DOHH2 (cell line): ENCODE measurements at regions not wholly inside any gene's neighbourhood (a gene's known extent, or its start where the extent isn't known, plus 50 kb on each side); places are given as distances from the start of the nearest gene placed in this dataset.

ENCODE experiments used
- H3F3A ChIP-seq: fragments of 200-600 bp; sonication (generic), shearing (Covaris generic); 2 replicates; pipeline ENCODE4 v1.6.0; 2016; ENCODE audit warnings: antibody characterized with exemption, mild to moderate bottlenecking; ENCODE audit not compliant: control insufficient read depth, insufficient read depth
- H3K27ac ChIP-seq: fragments of 200-600 bp; sonication (generic); 2 replicates; pipeline ENCODE4 v1.5.1; 2014; ENCODE audit warnings: low read depth, mild to moderate bottlenecking, low read length, moderate library complexity
- H3K27me3 ChIP-seq: fragments of 200-600 bp; sonication (generic); 2 replicates; pipeline ENCODE4 v1.6.1; 2014; ENCODE audit warnings: mild to moderate bottlenecking, low read length, mixed read lengths; ENCODE audit not compliant: control insufficient read depth
- H3K36me3 ChIP-seq: fragments of 200-600 bp; sonication (generic); 2 replicates; pipeline ENCODE4 v1.6.1; 2014; ENCODE audit warnings: mild to moderate bottlenecking, low read length, moderate library complexity, mixed read lengths; ENCODE audit not compliant: control insufficient read depth
- H3K4me1 ChIP-seq: fragments of 200-600 bp; sonication (generic); 2 replicates; pipeline ENCODE4 v1.6.1; 2014; ENCODE audit warnings: mild to moderate bottlenecking, low read length, mixed read lengths; ENCODE audit not compliant: control insufficient read depth
- H3K4me2 ChIP-seq: fragments of 200-600 bp; sonication (generic); 2 replicates; pipeline ENCODE4 v1.6.0; 2014; ENCODE audit warnings: mild to moderate bottlenecking, low read length, moderate library complexity
- H3K4me3 ChIP-seq: fragments of 200-600 bp; sonication (generic); 2 replicates; pipeline ENCODE4 v1.5.1; 2014; ENCODE audit warnings: mild to moderate bottlenecking, low read length, mixed read lengths
- H3K79me2 ChIP-seq: fragments of 200-600 bp; sonication (generic); 2 replicates; pipeline ENCODE4 v1.6.1; 2014; ENCODE audit warnings: mild to moderate bottlenecking, low read length, mixed read lengths; ENCODE audit not compliant: control insufficient read depth
- H3K9me2 ChIP-seq: fragments of 200-600 bp; sonication (generic); replicated peaks from 2 replicates; pipeline ENCODE4 v1.6.1; 2014; ENCODE audit warnings: mild to moderate bottlenecking, low read length, mixed read lengths; ENCODE audit not compliant: control insufficient read depth
- H3K9me3 ChIP-seq: fragments of 200-600 bp; sonication (generic); 2 replicates; pipeline ENCODE4 v1.6.1; 2014; ENCODE audit warnings: antibody characterized with exemption, low read length, mixed read lengths; ENCODE audit not compliant: control insufficient read depth, insufficient read depth
- H4K20me1 ChIP-seq: fragments of 200-600 bp; sonication (generic); 2 replicates; pipeline ENCODE4 v1.6.0; 2014; ENCODE audit warnings: low read depth, mild to moderate bottlenecking, antibody characterized with exemption, low read length, moderate library complexity; ENCODE audit not compliant: control insufficient read depth, insufficient read depth
- CTCF ChIP-seq: fragments of 200-600 bp; sonication (generic); IDR thresholded peaks from one replicate; pipeline ENCODE4 v1.5.1; 2014; ENCODE audit warnings: antibody characterized with exemption, mild to moderate bottlenecking, low read depth, low read length; ENCODE audit not compliant: poor library complexity, severe bottlenecking
- EZH2phosphoT487 ChIP-seq: fragments of 200-600 bp; sonication (generic); IDR thresholded peaks from 2 replicates; pipeline ENCODE4 v1.6.1; 2017; ENCODE audit warnings: borderline replicate concordance, mild to moderate bottlenecking, antibody characterized with exemption, low read length, moderate library complexity, mixed read lengths

DNA sequence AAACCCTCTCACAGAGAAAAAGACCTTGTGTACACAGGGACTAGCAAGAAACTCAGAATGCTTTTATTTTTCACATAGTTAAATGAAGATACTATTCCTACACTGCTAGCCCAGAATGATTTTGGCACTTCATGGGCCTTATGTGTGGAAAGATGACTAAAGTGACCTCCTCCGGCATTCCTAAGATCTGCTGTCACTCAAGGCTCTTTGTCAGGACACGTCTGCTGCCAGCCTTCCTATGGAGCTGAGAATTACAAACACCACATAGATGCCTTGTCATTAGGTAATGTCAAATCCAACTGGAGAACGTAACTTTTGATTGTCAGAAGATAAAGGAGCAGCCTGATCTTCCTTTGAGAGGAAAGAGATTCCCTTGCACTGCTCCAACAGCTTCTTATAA lies 249.1 kb downstream of the FAT3 start:
- Histone ChIP-seq H3K4me1 (no peaks in the 10 kb centered on the region), H4K20me1 (no peaks in the 10 kb centered on the region), H3K4me3 (no peak overlapping the region), H3K9me3 (no peaks in the 10 kb centered on the region), H3K4me2 (no peak overlapping the region), H3K79me2 (no peaks in the 10 kb centered on the region), H3K9me2 (no peaks in the 10 kb centered on the region), H3K27me3 (no peaks in the 10 kb centered on the region), H3K36me3 (no peaks in the 10 kb centered on the region), H3F3A (no peaks in the 10 kb centered on the region), H3K27ac (no peak overlapping the region)
- TF ChIP-seq EZH2phosphoT487 (no peak), CTCF (no peak)

DNA sequence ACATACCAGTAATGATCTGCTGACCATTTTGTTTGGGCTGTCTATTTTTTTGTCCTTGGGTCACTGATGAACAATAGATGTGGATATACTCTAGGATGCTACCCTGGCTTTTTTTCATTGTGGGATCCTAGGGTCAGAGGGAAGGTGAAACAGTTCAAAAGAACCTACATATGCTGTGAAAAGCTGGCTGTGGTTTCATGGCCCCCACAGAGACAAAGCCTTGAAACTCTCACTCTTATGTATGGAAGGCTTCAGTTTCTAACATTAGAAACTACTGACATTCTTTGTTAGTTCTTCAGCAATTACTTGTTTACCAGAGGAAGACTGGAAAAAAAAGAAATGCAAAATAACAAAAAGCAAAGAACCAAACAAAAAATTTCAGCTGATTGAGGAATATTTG lies 250.7 kb downstream of the FAT3 start:
- no peak overlapping the region for H3K4me2 ChIP-seq
- TF ChIP-seq CTCF (no peak), EZH2phosphoT487 (no peak)
- H3K79me2 ChIP-seq = no peaks in the 10 kb centered on the region
- no peaks in the 10 kb centered on the region for H3K27me3 ChIP-seq
- H3K4me1 ChIP-seq = no peaks in the 10 kb centered on the region
- H3K27ac ChIP-seq = no peak overlapping the region
- no peaks in the 10 kb centered on the region for H3F3A ChIP-seq
- no peaks in the 10 kb centered on the region for H3K36me3 ChIP-seq
- no peak overlapping the region for H3K4me3 ChIP-seq
- no peaks in the 10 kb centered on the region for H4K20me1 ChIP-seq
- no peaks in the 10 kb centered on the region for H3K9me2 ChIP-seq
- H3K9me3 ChIP-seq = no peaks in the 10 kb centered on the region

- H3K4me2 ChIP-seq = no peak overlapping the region
- no peak for TF ChIP-seq EZH2phosphoT487
- no peak for TF ChIP-seq CTCF
- H3K9me3 ChIP-seq = no peaks in the 10 kb centered on the region
- no peak overlapping the region for H3K27ac ChIP-seq
- no peaks in the 10 kb centered on the region for H3K79me2 ChIP-seq
- no peaks in the 10 kb centered on the region for H4K20me1 ChIP-seq
- no peak overlapping the region for H3K4me3 ChIP-seq
- no peaks in the 10 kb centered on the region for H3K36me3 ChIP-seq
- no peaks in the 10 kb centered on the region for H3K4me1 ChIP-seq
- no peaks in the 10 kb centered on the region for H3K9me2 ChIP-seq
- H3F3A ChIP-seq = no peaks in the 10 kb centered on the region
- H3K27me3 ChIP-seq = no peaks in the 10 kb centered on the region
These were observed 251.2 kb downstream of the FAT3 start for GRCh38 chr11:92475819-92476218.

GRCh38 chr11:92477686-92478085 lies 253.1 kb downstream of the FAT3 start:
- Histone ChIP-seq H3K36me3 (no peaks in the 10 kb centered on the region), H3K4me3 (no peak overlapping the region), H3K27me3 (no peaks in the 10 kb centered on the region), H3K4me2 (no peak overlapping the region), H3F3A (no peaks in the 10 kb centered on the region), H3K9me2 (no peaks in the 10 kb centered on the region), H3K9me3 (no peaks in the 10 kb centered on the region), H3K4me1 (no peaks in the 10 kb centered on the region), H3K79me2 (no peaks in the 10 kb centered on the region), H3K27ac (no peak overlapping the region), H4K20me1 (no peaks in the 10 kb centered on the region)
- TF ChIP-seq EZH2phosphoT487 (no peak), CTCF (no peak)
